ENCODE measurements at regions not wholly inside any gene's neighbourhood (a gene's known extent, or its start where the extent isn't known, plus 50 kb on each side); places are given as distances from the start of the nearest gene placed in this dataset.

- TF ChIP-seq POLR2A (IDR thresholded peaks at IDR 0.05), result no peak
- TF ChIP-seq CTCF (IDR thresholded peaks at IDR 0.05), result no peak
Measured at GRCh38 chr12:28622406-28622805, 432.1 kb downstream of the CCDC91 start.

Measured in prostate gland (tissue), 2 donors.